ENCODE measurements at regions not wholly inside any gene's neighbourhood (a gene's known extent, or its start where the extent isn't known, plus 50 kb on each side); places are given as distances from the start of the nearest gene placed in this dataset.

DNA sequence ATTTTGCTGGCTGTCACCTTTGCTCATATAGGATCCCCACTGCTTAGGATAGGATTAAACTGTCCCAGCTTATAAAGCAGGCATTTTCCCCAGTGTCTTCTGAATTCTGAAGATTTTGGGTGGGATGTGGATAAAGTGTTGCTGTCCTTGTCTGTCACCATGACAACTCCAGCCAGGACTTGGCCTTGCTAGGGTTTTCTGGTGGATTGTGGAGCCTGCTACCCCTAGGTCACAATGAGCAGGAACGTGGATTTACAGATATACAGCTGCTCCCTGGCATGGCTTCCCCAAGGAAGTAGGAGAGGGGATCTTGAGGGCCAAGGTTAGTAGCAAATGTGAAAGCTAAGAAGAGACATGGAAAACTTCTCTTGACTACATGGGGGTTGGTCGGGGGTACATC, 220.7 kb downstream of the WDR11 start:
- no peaks in the 10 kb centered on the region for H3K36me3 Mint-ChIP-seq
- H3K9me3 Mint-ChIP-seq: peaks cover 0 to 9% (median 5%) of the 10 kb centered on the region in 8 donors
- DNase-seq: no peak
- CTCF ChIA-PET (ENCODE audit: partially characterized antibody): no interaction called here
- H3K4me3 ChIP-seq (ENCODE audit: low read length in 2 of 2): no peak overlapping the region
- no peaks in the 10 kb centered on the region for H3K4me1 ChIP-seq (ENCODE audit: insufficient read depth, low read length)
- H3K4me3 Mint-ChIP-seq: no peak overlapping the region
- POLR2A ChIA-PET (ENCODE audit: partially characterized antibody): no interaction called here
- H3K27me3 ChIP-seq (ENCODE audit: insufficient read depth, low read length): no peaks in the 10 kb centered on the region
- no peak overlapping the region for H3K27ac ChIP-seq (ENCODE audit: low read depth, low read length)
- intact Hi-C loops (cut with micrococcal nuclease): no loop called here
- no peaks in the 10 kb centered on the region for H3K4me1 Mint-ChIP-seq
- no peaks in the 10 kb centered on the region for H3K9me3 ChIP-seq (ENCODE audit: control insufficient read depth in 1 of 2, low read length in 2 of 2)
- H3K27ac Mint-ChIP-seq: no peak overlapping the region
- no peaks in the 10 kb centered on the region for H3K27me3 Mint-ChIP-seq
- H3K36me3 ChIP-seq (ENCODE audit: insufficient read depth, low read length): no peaks in the 10 kb centered on the region

DNA sequence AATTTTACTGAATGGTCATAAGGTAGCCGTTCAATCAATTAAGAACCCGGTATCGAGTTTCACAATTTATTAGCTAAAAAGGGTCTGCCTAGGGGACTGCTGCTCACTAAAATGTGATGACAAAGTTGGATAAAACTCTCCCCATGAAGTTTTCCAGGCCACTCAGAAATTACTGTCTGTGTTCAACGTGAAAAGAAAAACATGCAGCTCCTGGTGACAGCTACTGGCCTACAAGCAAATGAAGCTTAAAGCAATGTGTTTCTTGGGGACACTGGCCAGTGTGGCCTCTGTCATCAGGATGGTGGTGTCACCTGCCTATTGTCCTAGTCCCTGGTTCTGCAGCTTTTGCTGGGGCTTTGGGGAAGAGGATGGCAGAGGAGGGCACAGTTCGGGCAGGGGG, 222.6 kb downstream of the WDR11 start:
- Histone ChIP-seq H3K27me3 (ENCODE audit: insufficient read depth, low read length) (no peaks in the 10 kb centered on the region), H3K36me3 (ENCODE audit: insufficient read depth, low read length) (no peaks in the 10 kb centered on the region), H3K9me3 (ENCODE audit: control insufficient read depth in 1 of 2, low read length in 2 of 2) (no peaks in the 10 kb centered on the region), H3K4me3 (ENCODE audit: low read length in 2 of 2) (no peak overlapping the region), H3K4me1 (ENCODE audit: insufficient read depth, low read length) (no peaks in the 10 kb centered on the region), H3K27ac (ENCODE audit: low read depth, low read length) (no peak overlapping the region)
- Mint-ChIP-seq H3K9me3 (peaks cover 0 to 8% (median 2%) of the 10 kb centered on the region in 8 donors), H3K27me3 (no peaks in the 10 kb centered on the region), H3K4me3 (no peak overlapping the region), H3K36me3 (no peaks in the 10 kb centered on the region), H3K4me1 (no peaks in the 10 kb centered on the region), H3K27ac (no peak overlapping the region)
- DNase-seq: no peak
- POLR2A ChIA-PET (ENCODE audit: partially characterized antibody): no interaction called here
- intact Hi-C loops (cut with micrococcal nuclease): no loop called here
- CTCF ChIA-PET (ENCODE audit: partially characterized antibody): interaction anchor here (0.7 kb wide), 1 partner anchor 127 kb away, joined by 3 read pairs; no protein-coding TSS in a partner anchor

DNA sequence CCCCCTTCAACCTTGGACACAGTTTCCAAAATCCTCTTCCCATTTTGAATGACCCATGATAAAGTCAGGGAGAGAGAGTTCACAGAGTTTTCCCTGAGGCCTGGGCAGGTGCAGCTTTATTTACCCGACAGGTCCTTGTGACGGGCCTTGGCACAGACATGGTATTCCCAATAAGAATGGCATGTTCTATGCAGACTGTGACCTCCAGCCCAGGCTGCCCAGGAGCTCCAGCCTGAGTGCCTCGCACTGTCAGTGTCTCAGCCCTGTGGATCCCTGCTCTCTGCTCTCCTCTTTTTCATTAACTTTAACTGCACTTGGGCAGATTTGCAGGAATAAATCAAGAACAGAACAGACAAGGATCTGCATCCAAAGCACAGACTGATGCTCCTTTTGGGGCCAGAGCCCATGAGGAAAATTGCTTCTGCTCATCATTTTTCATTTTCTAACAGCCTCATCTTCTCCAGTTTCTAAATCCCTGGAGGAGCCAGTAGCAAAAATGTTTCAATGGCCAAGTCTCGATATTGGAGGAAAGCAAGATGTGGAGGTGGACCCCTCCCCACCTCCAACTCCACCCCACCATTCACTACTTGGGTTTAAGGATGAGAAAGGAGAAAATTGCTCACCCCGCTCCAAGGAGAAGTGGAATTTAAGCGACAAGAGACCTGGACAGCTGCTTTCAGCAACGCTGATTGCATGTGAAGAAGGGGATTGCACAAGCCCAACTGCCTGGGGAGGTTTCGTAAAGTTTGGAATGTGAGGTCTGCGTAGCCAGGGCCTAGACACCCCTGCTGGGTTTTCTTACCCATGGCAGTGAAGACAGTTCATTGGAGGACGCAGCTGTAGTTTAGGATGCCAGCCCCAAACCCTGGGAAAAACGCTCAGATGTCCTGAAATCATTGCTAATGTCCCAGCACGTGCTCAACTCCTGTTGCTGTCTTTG, 225.9 kb downstream of the WDR11 start:
- H3K36me3 ChIP-seq (ENCODE audit: insufficient read depth, low read length): no peaks in the 10 kb centered on the region
- Mint-ChIP-seq H3K27ac (no peak overlapping the region), H3K36me3 (no peaks in the 10 kb centered on the region), H3K4me3 (no peak overlapping the region), H3K9me3 (peaks cover 0 to 4% (median 1%) of the 10 kb centered on the region in 8 donors), H3K4me1 (no peaks in the 10 kb centered on the region), H3K27me3 (peaks cover 1 to 4% of the 10 kb centered on the region in 2 donors)
- CTCF ChIA-PET (ENCODE audit: partially characterized antibody): no interaction called here
- no peaks in the 10 kb centered on the region for H3K27me3 ChIP-seq (ENCODE audit: insufficient read depth, low read length)
- H3K4me3 ChIP-seq (ENCODE audit: low read length in 2 of 2): no peak overlapping the region
- no peaks in the 10 kb centered on the region for H3K9me3 ChIP-seq (ENCODE audit: control insufficient read depth in 1 of 2, low read length in 2 of 2)
- DNase-seq: no peak
- H3K4me1 ChIP-seq (ENCODE audit: insufficient read depth, low read length): no peaks in the 10 kb centered on the region
- intact Hi-C loops (cut with micrococcal nuclease): no loop called here
- POLR2A ChIA-PET (ENCODE audit: partially characterized antibody): no interaction called here
- no peak overlapping the region for H3K27ac ChIP-seq (ENCODE audit: low read depth, low read length)

DNA sequence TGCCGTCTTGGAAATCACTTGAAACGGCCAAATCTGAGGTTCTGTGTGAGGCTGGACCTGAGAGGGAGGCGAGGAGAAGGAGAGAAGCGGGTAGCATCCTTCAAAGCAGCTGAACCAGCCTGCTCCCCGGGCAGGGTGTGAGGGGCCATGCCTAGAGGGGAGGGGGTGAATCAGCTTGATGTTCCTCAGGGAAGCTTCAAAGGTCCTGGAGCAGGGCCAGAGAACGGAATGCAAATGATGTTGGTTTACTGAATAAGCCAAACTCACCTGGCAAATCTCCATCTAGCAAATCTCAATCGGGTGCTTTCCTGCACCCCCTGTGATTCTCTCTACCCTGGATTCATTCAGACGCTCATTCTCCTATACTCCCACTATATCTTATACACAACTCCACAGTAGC, 226.9 kb downstream of the WDR11 start:
- H3K4me3 ChIP-seq (ENCODE audit: low read length in 2 of 2): no peak overlapping the region
- no peaks in the 10 kb centered on the region for H3K4me1 ChIP-seq (ENCODE audit: insufficient read depth, low read length)
- peaks cover 0 to 4% (median 1%) of the 10 kb centered on the region in 8 donors for H3K9me3 Mint-ChIP-seq
- peaks cover 1 to 4% of the 10 kb centered on the region in 2 donors for H3K27me3 Mint-ChIP-seq
- ChIA-PET CTCF (ENCODE audit: partially characterized antibody) (no interaction called here), POLR2A (ENCODE audit: partially characterized antibody) (no interaction called here)
- H3K4me3 Mint-ChIP-seq: no peak overlapping the region
- H3K36me3 ChIP-seq (ENCODE audit: insufficient read depth, low read length): no peaks in the 10 kb centered on the region
- H3K36me3 Mint-ChIP-seq: no peaks in the 10 kb centered on the region
- intact Hi-C loops (cut with micrococcal nuclease): no loop called here
- no peaks in the 10 kb centered on the region for H3K9me3 ChIP-seq (ENCODE audit: control insufficient read depth in 1 of 2, low read length in 2 of 2)
- no peaks in the 10 kb centered on the region for H3K27me3 ChIP-seq (ENCODE audit: insufficient read depth, low read length)
- H3K27ac ChIP-seq (ENCODE audit: low read depth, low read length): no peak overlapping the region
- H3K27ac Mint-ChIP-seq: no peak overlapping the region
- H3K4me1 Mint-ChIP-seq: no peaks in the 10 kb centered on the region
- no peak for DNase-seq

DNA sequence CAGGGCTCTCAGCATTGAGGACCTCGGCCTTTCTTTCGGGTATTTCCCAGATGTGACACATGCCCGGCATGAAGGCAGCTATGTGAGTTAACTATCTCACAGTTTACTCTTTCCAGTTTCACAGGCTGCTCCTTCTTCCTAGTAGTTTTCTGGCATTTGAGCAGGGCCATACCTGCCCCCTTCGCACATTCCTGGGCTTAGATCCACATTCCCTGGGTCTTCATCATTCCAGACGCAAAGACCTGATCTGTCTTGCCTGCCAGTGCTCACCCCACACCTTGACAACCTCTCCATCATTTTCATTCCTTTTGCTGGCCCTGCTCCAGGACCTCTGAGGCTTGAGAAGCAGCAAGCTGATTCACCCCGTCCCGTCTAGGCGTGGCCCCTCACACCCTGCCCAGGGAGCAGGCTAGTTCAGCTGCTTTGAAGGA, 227.5 kb downstream of the WDR11 start:
- H3K4me1 ChIP-seq (ENCODE audit: insufficient read depth, low read length): no peaks in the 10 kb centered on the region
- Mint-ChIP-seq H3K4me1 (no peaks in the 10 kb centered on the region), H3K27me3 (peaks cover 1 to 4% of the 10 kb centered on the region in 2 donors), H3K27ac (peak overlapping the region in 1 of 7 donors; percentile 37), H3K9me3 (peaks cover 0 to 4% (median 1%) of the 10 kb centered on the region in 8 donors), H3K4me3 (no peak overlapping the region), H3K36me3 (no peaks in the 10 kb centered on the region)
- no peak overlapping the region for H3K27ac ChIP-seq (ENCODE audit: low read depth, low read length)
- H3K27me3 ChIP-seq (ENCODE audit: insufficient read depth, low read length): no peaks in the 10 kb centered on the region
- H3K4me3 ChIP-seq (ENCODE audit: low read length in 2 of 2): no peak overlapping the region
- no peak for DNase-seq
- no peaks in the 10 kb centered on the region for H3K9me3 ChIP-seq (ENCODE audit: control insufficient read depth in 1 of 2, low read length in 2 of 2)
- H3K36me3 ChIP-seq (ENCODE audit: insufficient read depth, low read length): no peaks in the 10 kb centered on the region
- intact Hi-C loops (cut with micrococcal nuclease): no loop called here
- ChIA-PET POLR2A (ENCODE audit: partially characterized antibody) (no interaction called here), CTCF (ENCODE audit: partially characterized antibody) (no interaction called here)

DNA sequence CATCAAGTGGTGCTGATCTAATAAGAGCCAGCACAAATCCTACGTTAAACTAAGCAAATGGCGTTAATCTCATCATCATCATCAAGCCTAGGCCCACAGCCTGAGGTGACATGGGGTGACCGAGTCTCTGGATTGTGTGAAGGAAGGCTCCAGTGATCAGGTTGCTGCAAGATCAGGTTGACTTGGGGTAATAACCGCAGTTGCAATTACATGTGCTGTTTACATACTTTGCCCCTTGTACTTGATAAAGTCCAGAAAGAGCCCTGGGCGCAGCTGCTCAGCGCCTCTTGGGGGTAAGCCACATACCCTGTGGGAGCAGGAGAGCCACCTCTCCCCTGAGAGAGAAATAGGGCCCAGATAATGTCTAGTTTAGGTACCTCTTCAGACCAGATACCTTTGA, 228.1 kb downstream of the WDR11 start:
- H3K4me3 Mint-ChIP-seq: no peak overlapping the region
- POLR2A ChIA-PET (ENCODE audit: partially characterized antibody): no interaction called here
- intact Hi-C loops (cut with micrococcal nuclease): no loop called here

DNA sequence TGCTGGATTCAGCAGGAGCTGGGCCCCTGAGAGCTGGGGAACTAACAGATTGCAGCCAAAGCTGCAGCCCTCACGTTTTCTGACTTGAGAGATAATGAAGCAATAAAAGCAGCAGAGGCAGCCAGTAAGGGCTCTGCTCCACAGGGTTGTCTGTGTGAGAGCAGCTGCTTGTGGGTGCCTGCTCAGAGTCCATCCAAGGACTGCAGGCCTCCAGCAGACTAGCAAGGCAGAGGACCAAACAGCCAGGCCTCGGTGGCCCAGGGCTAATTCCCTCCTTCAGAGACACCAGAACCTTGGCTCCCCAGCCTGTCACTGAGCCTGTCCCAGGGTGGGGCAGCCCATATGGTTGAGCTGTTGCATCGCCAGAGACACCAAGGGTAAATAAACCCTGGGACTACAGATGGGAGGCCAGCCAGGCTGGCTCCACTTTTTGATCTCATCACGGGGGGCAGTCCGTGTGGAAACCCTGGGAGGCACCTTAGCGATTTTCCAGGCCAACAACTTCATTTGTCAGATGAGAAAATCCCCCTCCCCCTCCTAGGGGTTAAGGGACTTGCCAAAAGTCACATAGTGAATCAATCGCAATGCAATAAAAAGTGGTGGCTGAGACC, 229.2 kb downstream of the WDR11 start:
- POLR2A ChIA-PET (ENCODE audit: partially characterized antibody): no interaction called here

More for the DNA sequence above, 228.1 kb downstream of the WDR11 start:
- Histone ChIP-seq H3K4me1 (ENCODE audit: insufficient read depth, low read length) (no peaks in the 10 kb centered on the region), H3K9me3 (ENCODE audit: control insufficient read depth in 1 of 2, low read length in 2 of 2) (no peaks in the 10 kb centered on the region), H3K4me3 (ENCODE audit: low read length in 2 of 2) (no peak overlapping the region), H3K27ac (ENCODE audit: low read depth, low read length) (no peak overlapping the region), H3K36me3 (ENCODE audit: insufficient read depth, low read length) (no peaks in the 10 kb centered on the region), H3K27me3 (ENCODE audit: insufficient read depth, low read length) (no peaks in the 10 kb centered on the region)
- no peak for DNase-seq
- Mint-ChIP-seq H3K27ac (no peak overlapping the region), H3K4me1 (no peaks in the 10 kb centered on the region), H3K27me3 (peaks cover 4% of the 10 kb centered on the region in 2 donors), H3K9me3 (peaks cover 0 to 4% (median 1%) of the 10 kb centered on the region in 8 donors), H3K36me3 (no peaks in the 10 kb centered on the region)
- CTCF ChIA-PET (ENCODE audit: partially characterized antibody): no interaction called here

More for the DNA sequence above, 229.2 kb downstream of the WDR11 start:
- H3K27me3 ChIP-seq (ENCODE audit: insufficient read depth, low read length): no peaks in the 10 kb centered on the region
- H3K9me3 Mint-ChIP-seq: peaks cover 0 to 4% (median 1%) of the 10 kb centered on the region in 8 donors
- intact Hi-C loops (cut with micrococcal nuclease): no loop called here
- H3K27me3 Mint-ChIP-seq: peaks cover 4% of the 10 kb centered on the region in 2 donors
- H3K27ac Mint-ChIP-seq: no peak overlapping the region
- no peaks in the 10 kb centered on the region for H3K36me3 Mint-ChIP-seq
- no peaks in the 10 kb centered on the region for H3K9me3 ChIP-seq (ENCODE audit: control insufficient read depth in 1 of 2, low read length in 2 of 2)
- H3K27ac ChIP-seq (ENCODE audit: low read depth, low read length): no peak overlapping the region
- H3K4me1 Mint-ChIP-seq: no peaks in the 10 kb centered on the region
- no peak overlapping the region for H3K4me3 Mint-ChIP-seq
- H3K36me3 ChIP-seq (ENCODE audit: insufficient read depth, low read length): no peaks in the 10 kb centered on the region
- no peak for DNase-seq
- H3K4me3 ChIP-seq (ENCODE audit: low read length in 2 of 2): no peak overlapping the region
- CTCF ChIA-PET (ENCODE audit: partially characterized antibody): no interaction called here
- no peaks in the 10 kb centered on the region for H3K4me1 ChIP-seq (ENCODE audit: insufficient read depth, low read length)

Measured in CD4-positive, alpha-beta memory T cell (primary cell).